GM19035 (cell line): ENCODE measurements at regions not wholly inside any gene's neighbourhood (a gene's known extent, or its start where the extent isn't known, plus 50 kb on each side); places are given as distances from the start of the nearest gene placed in this dataset.
"Not testable (repeated sequence)": the region's sequence is repeated elsewhere in the genome, so short reads cannot be mapped to it uniquely, and the experiment has no call there.

ENCODE experiments used
- ATAC-seq: cut with Tn5 transposase; IDR thresholded peaks from one replicate; pipeline ENCODE4 v1.9.1; 2021; ENCODE audit not compliant: unreplicated experiment

DNA sequence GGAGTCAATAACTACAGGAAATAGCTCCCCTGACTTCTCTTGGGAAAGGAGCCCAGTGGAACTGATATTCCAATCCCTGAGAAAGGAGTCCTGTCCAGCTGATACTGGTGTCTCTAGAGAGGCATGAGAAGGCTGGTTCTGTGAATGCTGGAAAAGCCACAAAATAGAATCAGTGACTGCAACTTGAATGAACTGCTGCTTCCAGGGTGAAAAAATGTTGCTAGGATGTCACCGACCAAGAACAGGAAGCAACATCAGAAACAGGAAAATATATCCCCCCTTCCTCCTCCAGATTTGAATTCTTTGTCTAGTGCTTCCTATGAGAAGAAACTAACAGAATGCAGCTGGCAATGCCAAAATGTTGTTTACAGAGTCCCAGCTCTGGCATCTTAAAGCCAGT lies 269.3 kb upstream of the LYPLAL1 start:
- ATAC-seq = no peak

DNA sequence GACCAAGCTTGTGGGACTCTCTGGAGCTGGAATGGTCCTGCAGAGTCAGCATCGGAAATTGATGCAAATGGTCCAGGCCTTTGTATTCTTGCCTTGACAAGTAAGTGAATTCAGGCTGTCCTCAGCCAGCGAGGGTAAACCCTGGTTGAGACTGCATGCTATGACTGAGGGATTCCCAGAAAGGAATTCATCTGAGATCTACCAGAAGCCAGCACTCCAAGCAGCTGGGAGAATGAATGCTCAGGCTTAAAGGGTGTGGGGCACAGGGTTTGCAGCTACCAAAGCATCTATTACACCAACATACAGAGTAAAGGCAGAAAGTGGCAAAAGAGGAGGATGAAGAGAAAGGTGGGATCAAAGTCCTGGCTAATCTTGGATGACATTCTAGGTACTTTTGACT lies 257.0 kb upstream of the LYPLAL1 start:
- no peak for ATAC-seq

- no peak for ATAC-seq
Measured at GRCh38 chr1:218917656-218918055, 256.0 kb upstream of the LYPLAL1 start.

GRCh38 chr1:218925777-218926176 lies 247.9 kb upstream of the LYPLAL1 start:
- no peak for ATAC-seq

DNA sequence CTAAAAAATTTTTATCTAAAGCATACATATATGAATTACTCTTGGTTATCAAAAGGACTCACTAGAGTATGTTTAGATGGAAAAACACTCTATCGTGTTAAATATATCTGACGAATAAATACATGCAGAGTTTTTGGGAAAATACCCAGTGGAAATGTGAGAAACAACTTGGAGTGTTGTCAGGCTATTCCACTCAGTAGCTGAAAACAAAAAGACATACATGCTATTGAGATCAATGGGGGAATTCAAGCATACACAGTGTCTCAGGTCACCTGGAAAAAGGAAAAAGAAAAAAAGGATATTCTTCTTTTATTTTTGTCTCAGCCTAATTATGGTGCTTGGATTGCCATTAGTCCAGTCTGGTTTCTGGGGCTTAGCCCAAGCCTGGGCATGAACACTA lies 247.0 kb upstream of the LYPLAL1 start:
- no peak for ATAC-seq

DNA sequence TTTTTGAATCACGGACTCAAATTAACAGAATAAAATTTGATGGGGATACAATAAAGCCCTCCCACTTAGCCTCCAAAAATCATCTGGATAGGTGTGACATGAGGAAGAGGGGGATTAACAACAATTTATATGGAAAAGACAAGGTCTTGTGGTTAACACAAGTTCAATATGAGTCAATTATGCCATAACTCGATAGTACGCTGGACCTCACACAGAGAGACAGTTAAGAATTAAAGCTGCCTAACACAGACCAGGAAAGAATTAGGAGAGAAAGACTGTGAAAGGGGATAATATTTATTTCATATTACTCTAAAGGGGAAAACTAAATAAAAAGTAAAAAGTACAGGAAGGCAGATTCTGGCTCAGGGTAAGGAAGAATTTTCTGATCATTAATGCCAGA lies 243.7 kb upstream of the LYPLAL1 start:
- ATAC-seq = no peak

DNA sequence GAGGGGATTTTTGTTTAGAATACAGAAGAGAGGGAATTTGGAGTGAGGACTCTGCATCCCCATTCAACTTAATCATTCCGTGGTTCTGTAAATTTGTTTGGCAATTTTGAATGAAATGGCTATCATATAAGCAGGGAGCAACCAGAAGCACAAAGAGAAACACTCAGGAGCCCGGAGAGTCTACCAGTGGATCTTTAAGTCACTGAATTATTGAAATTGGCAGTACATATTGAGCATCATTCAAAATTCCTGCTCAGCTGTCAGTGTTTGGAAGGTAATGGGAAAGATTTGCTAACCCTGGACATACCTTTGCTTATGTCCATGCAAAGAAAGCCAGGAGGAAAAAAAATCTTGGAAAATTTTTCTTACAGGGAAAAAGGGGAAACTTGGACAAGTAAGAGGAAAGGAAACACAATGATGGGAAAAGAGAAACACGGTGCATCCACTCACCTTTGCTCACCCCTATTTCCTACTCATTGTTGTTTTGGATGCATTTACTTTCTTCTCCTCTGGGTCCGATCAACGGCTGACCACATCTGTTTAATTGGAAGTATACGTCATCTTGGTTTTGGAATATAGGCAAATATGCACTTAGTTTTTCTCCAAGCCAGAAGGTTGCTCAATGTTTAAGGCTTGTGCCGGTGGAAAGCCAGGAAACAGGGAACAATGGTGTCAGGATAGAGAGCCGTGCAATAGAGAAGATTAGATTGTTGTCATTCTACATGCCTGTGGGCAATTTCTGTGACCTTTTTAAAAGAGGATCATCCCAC lies 243.0 kb upstream of the LYPLAL1 start:
- ATAC-seq = no peak

DNA sequence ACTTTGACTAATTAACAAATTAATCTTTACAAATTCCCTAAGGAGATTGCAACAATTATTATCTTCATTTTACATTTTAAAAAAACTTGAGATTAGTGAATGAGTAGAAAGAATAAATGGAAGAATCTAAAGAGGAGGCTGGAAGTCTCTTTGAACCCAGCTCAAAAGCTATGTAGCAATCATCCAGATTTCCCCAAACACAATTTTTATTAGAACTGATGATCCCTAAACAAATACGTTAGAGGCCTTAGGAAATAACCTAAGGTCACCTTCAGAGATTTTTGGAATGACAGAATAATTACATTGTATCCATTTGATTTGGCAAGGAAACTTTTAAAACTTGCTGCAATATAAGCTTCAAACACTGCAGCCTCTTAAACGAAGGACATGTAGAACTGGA lies 242.4 kb upstream of the LYPLAL1 start:
- no peak for ATAC-seq

GRCh38 chr1:218933513-218933912 lies 240.2 kb upstream of the LYPLAL1 start:
- no peak for ATAC-seq

GRCh38 chr1:218935408-218935807 lies 238.3 kb upstream of the LYPLAL1 start:
- not testable (repeated sequence) for ATAC-seq

DNA sequence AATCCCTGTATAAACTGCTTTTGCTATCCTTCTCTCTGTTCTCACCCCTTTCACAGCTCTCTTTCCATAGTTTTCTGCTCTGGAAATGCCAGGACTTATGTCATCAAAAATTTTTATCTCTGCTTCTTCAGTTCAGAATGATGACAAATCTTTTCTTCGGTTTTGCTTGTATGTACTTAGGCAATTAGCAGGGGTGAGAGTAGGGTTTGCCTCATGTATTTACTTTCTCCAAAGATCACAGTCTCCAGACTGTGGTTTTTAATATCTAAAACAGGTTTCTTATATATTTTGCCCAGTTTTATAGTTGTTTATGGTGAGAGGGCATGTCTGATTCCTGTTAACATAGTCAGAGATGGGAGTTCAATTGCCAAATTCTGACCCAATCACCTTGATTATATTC lies 235.4 kb upstream of the LYPLAL1 start:
- ATAC-seq = no peak

DNA sequence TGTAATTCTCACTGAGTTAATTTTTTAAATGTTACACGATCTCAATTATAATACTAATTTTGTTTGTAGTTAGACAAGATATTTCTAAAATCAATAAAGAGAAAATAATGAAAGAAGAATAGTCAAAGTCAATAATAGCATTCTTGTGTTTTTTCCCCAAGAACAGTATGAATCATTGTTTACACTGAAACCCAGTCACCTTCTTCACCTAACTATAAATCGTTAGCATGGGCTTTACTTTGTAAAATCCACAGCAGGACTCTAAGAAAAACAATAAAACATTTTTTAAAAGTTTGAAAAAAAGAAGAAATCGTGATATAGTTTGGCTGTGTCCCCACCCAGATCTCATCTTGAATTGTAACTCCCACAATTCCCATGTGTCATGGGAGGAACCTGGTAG lies 234.6 kb upstream of the LYPLAL1 start:
- ATAC-seq = no peak

DNA sequence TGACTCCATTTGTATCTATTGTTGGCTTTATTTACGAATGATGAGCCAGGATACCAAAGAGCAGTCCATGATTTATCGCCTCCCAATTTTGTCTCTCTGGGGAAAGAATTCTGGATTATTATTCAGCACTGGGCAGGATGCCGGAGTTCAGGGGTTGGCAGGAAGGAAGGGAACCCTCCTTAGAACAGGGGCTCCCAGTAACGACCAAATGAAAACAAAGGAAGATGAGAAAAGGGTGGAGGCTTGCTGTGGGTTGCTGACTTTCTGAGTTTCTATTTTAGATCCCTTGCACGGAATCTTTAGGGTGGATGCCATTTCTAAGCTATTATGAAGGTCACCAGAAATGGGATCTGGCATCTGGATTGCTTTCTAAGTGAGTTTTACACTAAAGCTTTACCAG lies 231.2 kb upstream of the LYPLAL1 start:
- no peak for ATAC-seq

DNA sequence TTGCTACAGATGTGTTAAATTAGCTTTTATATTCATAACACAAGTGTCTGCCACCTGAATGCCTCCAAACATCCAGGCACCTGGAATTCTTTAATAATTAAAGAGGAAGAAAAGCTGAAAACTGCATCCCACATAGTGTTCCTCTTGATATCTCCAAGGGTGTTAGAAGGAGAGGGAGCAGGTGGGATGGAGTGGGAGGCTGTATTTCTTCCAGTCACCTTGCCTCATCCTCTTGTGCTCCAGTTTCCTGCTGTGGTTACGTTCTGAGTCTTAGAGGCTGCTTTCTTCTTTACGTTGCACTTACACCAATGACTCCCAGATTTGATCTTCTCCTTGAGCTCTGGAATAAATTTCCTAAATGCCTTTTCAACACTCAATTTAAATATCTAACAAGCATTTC lies 230.3 kb upstream of the LYPLAL1 start:
- ATAC-seq = no peak

DNA sequence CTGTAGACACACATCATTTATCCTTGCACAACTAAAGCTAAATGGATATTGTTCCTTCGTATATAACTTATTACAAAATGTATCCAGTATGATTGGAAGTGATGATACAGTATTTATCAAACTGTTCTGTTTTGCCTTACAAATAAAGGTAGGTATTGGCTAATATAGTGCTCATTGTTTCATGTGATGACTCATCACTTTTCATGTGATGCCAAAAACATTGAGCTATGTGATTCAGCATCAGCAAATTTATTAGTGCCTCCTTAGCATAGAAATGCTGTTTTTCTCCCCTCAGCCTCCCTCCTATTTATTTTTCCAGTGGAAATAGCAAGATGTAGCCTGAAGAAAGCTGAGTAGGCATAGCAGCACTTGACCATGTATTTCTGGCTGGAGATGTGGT lies 228.6 kb upstream of the LYPLAL1 start:
- no peak for ATAC-seq

DNA sequence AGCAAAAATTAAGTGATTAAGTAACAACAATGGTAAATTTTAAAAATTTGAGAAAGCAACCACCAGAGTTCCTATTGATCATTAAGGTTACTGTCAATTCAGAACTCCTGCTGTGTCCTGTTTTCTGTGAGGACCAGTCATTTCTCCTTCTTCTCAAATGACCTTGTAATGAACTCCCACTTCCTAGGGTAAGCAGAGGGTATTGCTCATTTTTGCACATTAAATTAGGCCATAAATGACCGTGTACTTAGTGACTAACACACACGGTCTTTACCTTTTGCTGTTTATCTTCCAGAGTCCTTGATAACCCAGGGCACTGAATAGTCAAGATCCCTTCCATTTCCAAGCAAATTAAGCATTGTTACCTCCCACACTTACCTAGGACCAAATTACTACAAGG lies 227.5 kb upstream of the LYPLAL1 start:
- no peak for ATAC-seq

GRCh38 chr1:218948446-218948845 lies 225.2 kb upstream of the LYPLAL1 start:
- no peak for ATAC-seq

- no peak for ATAC-seq
Measured at GRCh38 chr1:218953386-218953785, 220.3 kb upstream of the LYPLAL1 start.

GRCh38 chr1:218957971-218958370 lies 215.7 kb upstream of the LYPLAL1 start:
- ATAC-seq = no peak

DNA sequence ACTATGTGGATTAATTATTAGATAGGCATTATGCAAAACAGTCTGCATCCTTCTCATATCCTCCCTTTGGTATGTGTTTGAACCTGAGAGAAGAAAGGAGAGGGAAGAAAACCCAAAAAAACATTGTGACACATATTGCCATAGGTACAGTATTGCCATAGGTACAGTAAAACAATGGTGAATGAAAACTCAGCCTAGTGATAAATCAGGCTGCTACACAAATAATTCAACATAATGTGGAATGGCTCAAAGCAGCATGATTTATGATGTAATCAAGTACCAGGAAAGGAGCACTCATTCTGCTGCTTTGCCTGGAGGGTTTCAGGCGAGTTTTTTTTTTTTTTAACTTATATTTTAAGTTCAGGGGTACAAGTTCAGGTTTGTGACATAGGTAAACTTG lies 213.9 kb upstream of the LYPLAL1 start:
- ATAC-seq = no peak

DNA sequence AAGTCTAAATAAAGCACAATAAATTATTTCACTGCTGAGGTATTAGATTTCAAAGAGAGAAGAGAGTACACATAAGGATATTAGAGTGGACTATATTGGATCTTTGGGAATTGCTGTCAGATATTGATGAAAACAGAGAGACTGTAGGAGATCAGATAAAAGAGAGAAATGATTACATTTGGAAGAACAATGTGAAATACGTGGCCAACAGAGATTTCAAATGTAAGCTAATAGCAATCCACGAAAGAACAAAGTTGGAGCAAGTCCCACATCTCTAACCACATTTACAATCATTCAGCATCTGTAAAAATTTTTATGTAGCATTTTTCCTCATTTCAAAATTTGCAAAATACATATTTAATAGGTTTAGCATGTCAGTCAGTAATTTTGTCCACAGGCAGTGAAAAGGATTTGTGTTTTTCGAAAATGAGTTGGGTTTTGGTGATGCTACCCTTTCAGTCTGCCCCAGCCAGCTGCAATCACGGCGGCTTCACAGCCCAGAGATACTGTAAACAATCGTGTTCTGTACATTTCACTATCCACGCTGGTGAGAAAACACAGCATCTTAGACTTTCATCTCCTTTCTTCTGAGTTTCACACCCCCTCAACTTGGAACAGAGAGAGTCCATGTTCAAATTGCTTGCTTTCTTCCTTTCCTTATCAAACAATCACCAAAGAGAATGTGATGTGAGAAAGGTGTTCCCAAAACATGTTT lies 209.1 kb upstream of the LYPLAL1 start:
- no peak for ATAC-seq

- no peak for ATAC-seq
Measured at GRCh38 chr1:218965821-218966220, 207.9 kb upstream of the LYPLAL1 start.

- no peak for ATAC-seq
Measured at GRCh38 chr1:218967254-218967653, 206.4 kb upstream of the LYPLAL1 start.
